Sigmoid colon (tissue), 6 donors: ENCODE measurements at regions not wholly inside any gene's neighbourhood (a gene's known extent, or its start where the extent isn't known, plus 50 kb on each side); places are given as distances from the start of the nearest gene placed in this dataset.

Experiments used
- DNase-seq: peaks from one replicate; pipeline ENCODE4 v3.0.0-alpha.2; 2019
- H3K27ac ChIP-seq, 4 donors: fragments of 200-600 bp; sonication (generic); one replicate each; pipeline ENCODE4 v1.5.1; 2016 to 2019; ENCODE audit warnings: mild to moderate bottlenecking in 1 of 4
- H3K27me3 ChIP-seq, 3 donors: fragments of 200-600 bp; sonication (generic); one replicate each; pipeline ENCODE4 v1.5.1; 2019; ENCODE audit warnings: mild to moderate bottlenecking in 1 of 3
- H3K36me3 ChIP-seq, 4 donors: fragments of 200-600 bp; sonication (generic); one replicate each; pipeline ENCODE4 v1.5.1; 2016 to 2019
- H3K4me1 ChIP-seq, 4 donors: fragments of 200-600 bp; sonication (generic); one replicate each; pipeline ENCODE4 v1.5.1; 2017 to 2019
- H3K4me3 ChIP-seq, 4 donors: fragments of 200-600 bp; sonication (generic); one replicate each; pipeline ENCODE4 v1.5.1; 2017 to 2019; ENCODE audit warnings: mild to moderate bottlenecking in 2 of 4, moderate library complexity in 1 of 4
- H3K9me3 ChIP-seq, 4 donors: fragments of 200-600 bp in 3 of 4; sonication (generic) in 3 of 4; one replicate each; pipeline versions ENCODE4 v1.5.1 to v1.6.1; 2013 to 2019
- EP300 ChIP-seq, 4 donors: sonication (generic); formaldehyde crosslinking; IDR thresholded peaks; one replicate each; pipeline ENCODE4 v1.6.1; 2017; ENCODE audit warnings: antibody characterized with exemption in 4 of 4
- POLR2A ChIP-seq, 2 donors: fragments of 450-650 bp; IDR thresholded peaks; one replicate each; pipeline ENCODE4 v1.6.1; 2016; ENCODE audit warnings: antibody characterized with exemption in 2 of 2, mild to moderate bottlenecking in 2 of 2, moderate library complexity in 2 of 2
- POLR2AphosphoS5 ChIP-seq, 4 donors: sonication (generic); formaldehyde crosslinking; IDR thresholded peaks; one replicate each; pipeline ENCODE4 v1.6.1; 2017; ENCODE audit warnings: antibody characterized with exemption in 4 of 4
- WGBS, 2 donors: extraction: QIAGEN DNeasy Blood & Tissue Kit; methylation state at CpG; one replicate each; pipeline ENCODE4 v1.1.7; 2013; 5-methylcytosine and 5-hydroxymethylcytosine counted together
- intact Hi-C: fragments of 100-400 bp; cut with DNase I; formaldehyde crosslinking; loops from one replicate; pipeline ENCODE4 v1.15.1; 2023
- TF ChIP-seq, protein P1 (sequence below), 4 experiments: fragments of 450-650 bp in 3 of 4; fragments of 200-600 bp in 1 of 4; IDR thresholded peaks; one replicate each; pipeline ENCODE4 v1.5.1; 2016 to 2019; ENCODE audit warnings: antibody characterized with exemption in 4 of 4, mild to moderate bottlenecking in 3 of 4, moderate library complexity in 2 of 4
- donor health status: healthy with polysubstance abuse.
- donor health status: healthy.

DNA sequence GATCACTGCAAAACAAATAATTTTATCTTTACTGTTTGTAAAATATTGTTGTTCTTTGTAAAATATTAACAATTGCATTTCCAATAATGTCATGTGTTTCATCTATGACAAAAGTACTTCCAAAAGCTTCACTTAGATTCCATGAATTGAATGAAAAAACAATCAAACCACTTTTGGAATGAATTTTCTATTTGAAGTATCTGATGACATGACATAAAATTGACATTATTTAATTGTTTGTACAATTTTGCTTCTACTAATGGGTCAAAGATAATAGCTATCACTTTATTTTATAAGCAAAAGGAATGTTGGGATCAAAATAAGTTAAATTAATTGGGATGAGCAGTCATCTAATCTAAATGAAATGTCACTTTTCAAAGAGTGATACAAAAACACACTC, 684.3 kb downstream of the NR2F1-AS1 start:
- no peaks in the 10 kb centered on the region for H3K4me1 ChIP-seq
- intact Hi-C loops, result no loop called here
- no peak overlapping the region for H3K27ac ChIP-seq
- TF ChIP-seq POLR2AphosphoS5 (IDR thresholded peaks at IDR 0.05), result no peak
- TF ChIP-seq EP300 (IDR thresholded peaks at IDR 0.05), result no peak
- TF ChIP-seq, protein P1, sequence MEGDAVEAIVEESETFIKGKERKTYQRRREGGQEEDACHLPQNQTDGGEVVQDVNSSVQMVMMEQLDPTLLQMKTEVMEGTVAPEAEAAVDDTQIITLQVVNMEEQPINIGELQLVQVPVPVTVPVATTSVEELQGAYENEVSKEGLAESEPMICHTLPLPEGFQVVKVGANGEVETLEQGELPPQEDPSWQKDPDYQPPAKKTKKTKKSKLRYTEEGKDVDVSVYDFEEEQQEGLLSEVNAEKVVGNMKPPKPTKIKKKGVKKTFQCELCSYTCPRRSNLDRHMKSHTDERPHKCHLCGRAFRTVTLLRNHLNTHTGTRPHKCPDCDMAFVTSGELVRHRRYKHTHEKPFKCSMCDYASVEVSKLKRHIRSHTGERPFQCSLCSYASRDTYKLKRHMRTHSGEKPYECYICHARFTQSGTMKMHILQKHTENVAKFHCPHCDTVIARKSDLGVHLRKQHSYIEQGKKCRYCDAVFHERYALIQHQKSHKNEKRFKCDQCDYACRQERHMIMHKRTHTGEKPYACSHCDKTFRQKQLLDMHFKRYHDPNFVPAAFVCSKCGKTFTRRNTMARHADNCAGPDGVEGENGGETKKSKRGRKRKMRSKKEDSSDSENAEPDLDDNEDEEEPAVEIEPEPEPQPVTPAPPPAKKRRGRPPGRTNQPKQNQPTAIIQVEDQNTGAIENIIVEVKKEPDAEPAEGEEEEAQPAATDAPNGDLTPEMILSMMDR (IDR thresholded peaks at IDR 0.05), result no peak
- no peak for TF ChIP-seq POLR2A (IDR thresholded peaks at IDR 0.05)
- H3K27me3 ChIP-seq, result no peaks in the 10 kb centered on the region
- H3K4me3 ChIP-seq, result no peak overlapping the region
- no peaks in the 10 kb centered on the region for H3K9me3 ChIP-seq
- H3K36me3 ChIP-seq, result no peaks in the 10 kb centered on the region
- no peak for DNase-seq

DNA sequence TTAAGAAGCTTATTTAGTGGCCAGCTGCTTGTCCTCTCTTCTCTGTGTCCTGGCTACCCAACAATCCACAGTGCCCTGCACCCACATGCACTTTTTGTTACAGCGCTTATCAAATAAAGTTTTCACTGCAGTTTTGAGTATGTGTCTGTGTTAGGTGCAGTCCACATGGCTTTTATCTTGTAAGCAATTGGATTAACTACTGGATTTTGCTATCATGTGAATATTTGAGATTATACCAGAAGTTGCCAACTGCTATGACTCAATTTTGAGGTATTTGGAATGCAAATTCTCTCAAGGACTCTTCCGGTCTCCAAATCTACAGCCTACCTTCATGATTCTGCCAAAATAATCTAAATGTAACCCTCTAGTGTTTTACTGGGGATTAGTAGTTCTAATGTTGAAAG, 690.2 kb downstream of the NR2F1-AS1 start:
- 87 to 90% methylated on average over 2 of the region's 2 CpGs for WGBS, 2 donors
- no peak for DNase-seq
- Histone ChIP-seq H3K36me3 (no peaks in the 10 kb centered on the region), H3K4me1 (no peaks in the 10 kb centered on the region), H3K27ac (no peak overlapping the region), H3K9me3 (no peaks in the 10 kb centered on the region), H3K4me3 (no peak overlapping the region), H3K27me3 (no peaks in the 10 kb centered on the region)
- TF ChIP-seq POLR2A (IDR thresholded peaks at IDR 0.05) (no peak), POLR2AphosphoS5 (IDR thresholded peaks at IDR 0.05) (no peak), EP300 (IDR thresholded peaks at IDR 0.05) (no peak)
- TF ChIP-seq, protein P1 (IDR thresholded peaks at IDR 0.05), result no peak
- intact Hi-C loops, result no loop called here

DNA sequence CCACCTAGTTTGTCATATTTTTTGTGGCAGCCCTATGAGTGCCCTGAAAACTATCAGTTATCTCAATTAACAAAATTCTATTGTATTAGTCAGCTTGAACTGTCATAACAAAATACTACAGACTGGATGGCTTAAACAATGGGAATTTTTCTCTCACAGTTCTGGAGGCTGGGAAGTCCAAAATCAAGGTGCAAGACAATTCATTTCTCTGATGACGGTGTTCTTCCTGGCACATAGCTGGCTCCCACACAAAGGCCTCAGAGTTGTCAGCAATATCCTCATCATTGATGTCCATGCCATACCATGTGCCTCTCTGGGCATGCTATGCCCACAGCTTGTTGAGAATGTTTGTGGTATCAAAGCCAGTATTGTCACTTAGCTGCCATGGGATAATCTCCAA, 691.9 kb downstream of the NR2F1-AS1 start:
- Histone ChIP-seq H3K36me3 (no peaks in the 10 kb centered on the region), H3K4me1 (no peaks in the 10 kb centered on the region), H3K27me3 (no peaks in the 10 kb centered on the region), H3K4me3 (no peak overlapping the region), H3K9me3 (no peaks in the 10 kb centered on the region), H3K27ac (no peak overlapping the region)
- intact Hi-C loops, result no loop called here
- 91 to 92% methylated on average over 1 of the region's 1 CpG for WGBS, 2 donors
- no peak for DNase-seq
- TF ChIP-seq EP300 (IDR thresholded peaks at IDR 0.05) (no peak), POLR2AphosphoS5 (IDR thresholded peaks at IDR 0.05) (no peak), POLR2A (IDR thresholded peaks at IDR 0.05) (no peak)
- TF ChIP-seq, protein P1 (IDR thresholded peaks at IDR 0.05), result no peak

DNA sequence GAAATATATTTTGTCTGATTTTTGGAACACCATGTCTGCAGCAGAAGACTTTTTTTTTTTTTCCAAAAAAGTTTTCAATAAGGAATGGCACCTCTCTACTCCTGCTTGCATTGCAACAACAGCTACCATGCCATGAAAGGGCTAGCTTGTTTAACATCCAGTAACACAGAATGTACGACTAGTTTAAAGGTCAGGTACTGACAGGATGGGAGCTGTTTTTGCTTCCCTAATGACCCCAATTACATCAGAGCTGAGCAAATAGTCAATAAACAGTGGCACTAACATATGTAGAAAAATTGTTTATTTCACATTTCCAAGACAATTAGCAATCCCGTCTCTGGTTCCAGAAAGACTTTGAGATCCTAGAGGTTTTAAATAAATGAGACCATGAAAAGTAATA, 693.8 kb downstream of the NR2F1-AS1 start:
- intact Hi-C loops, result no loop called here
- no peak for DNase-seq
- Histone ChIP-seq H3K27ac (no peak overlapping the region), H3K4me1 (no peaks in the 10 kb centered on the region), H3K27me3 (no peaks in the 10 kb centered on the region), H3K9me3 (no peaks in the 10 kb centered on the region), H3K36me3 (no peaks in the 10 kb centered on the region), H3K4me3 (no peak overlapping the region)
- WGBS, 2 donors, result 9 to 46% methylated on average over 2 of the region's 2 CpGs
- no peak for TF ChIP-seq POLR2AphosphoS5 (IDR thresholded peaks at IDR 0.05)
- TF ChIP-seq, protein P1 (IDR thresholded peaks at IDR 0.05), result no peak
- no peak for TF ChIP-seq EP300 (IDR thresholded peaks at IDR 0.05)
- no peak for TF ChIP-seq POLR2A (IDR thresholded peaks at IDR 0.05)

DNA sequence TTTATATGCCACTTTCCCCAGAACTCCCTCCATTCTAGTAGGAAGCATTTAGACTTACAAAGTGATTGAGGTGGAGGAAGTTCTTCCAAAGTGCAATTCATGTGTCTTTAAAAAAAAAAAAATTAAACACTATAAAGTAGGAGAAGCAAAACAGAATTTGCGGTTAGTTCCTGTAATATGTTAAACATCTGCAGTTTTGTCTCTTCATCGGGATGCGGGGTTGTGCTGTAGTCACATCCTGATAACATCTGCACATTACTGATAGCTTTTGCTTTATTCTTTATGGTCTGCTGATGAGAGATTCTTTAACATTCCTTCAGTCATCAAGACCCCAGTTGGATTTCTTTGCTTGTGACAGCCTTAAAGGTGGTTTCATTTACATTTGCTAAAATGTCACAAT, 694.3 kb downstream of the NR2F1-AS1 start:
- no peaks in the 10 kb centered on the region for H3K36me3 ChIP-seq
- WGBS, 2 donors, result 14 to 47% methylated on average over 3 of the region's 3 CpGs
- intact Hi-C loops, result no loop called here
- no peaks in the 10 kb centered on the region for H3K27me3 ChIP-seq
- no peaks in the 10 kb centered on the region for H3K4me1 ChIP-seq
- DNase-seq, result no peak
- H3K9me3 ChIP-seq, result no peaks in the 10 kb centered on the region
- H3K27ac ChIP-seq, result no peak overlapping the region
- no peak overlapping the region for H3K4me3 ChIP-seq
- TF ChIP-seq, protein P1 (IDR thresholded peaks at IDR 0.05), result no peak
- TF ChIP-seq POLR2A (IDR thresholded peaks at IDR 0.05) (no peak), EP300 (IDR thresholded peaks at IDR 0.05) (no peak), POLR2AphosphoS5 (IDR thresholded peaks at IDR 0.05) (no peak)
